ENCODE measurements at regions not wholly inside any gene's neighbourhood (a gene's known extent, or its start where the extent isn't known, plus 50 kb on each side); places are given as distances from the start of the nearest gene placed in this dataset.

DNA sequence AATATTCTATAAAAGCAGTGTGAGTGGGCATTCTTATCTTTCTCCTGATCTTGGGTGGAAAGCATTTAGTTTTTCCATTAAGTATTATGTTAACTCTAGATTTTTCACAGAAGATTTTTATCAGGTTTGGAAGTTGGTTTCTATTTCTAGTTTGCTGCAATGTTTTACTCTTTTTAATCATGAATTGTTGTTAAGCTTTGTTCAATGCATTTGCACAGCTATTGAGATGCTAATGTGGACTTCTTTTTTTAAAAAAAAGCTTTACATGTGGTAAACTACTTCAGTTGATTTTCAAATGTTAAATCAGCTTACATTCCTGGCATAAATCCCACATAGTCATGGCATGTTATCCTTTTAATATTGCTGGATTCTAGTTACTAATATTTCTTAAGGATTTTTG is 363.6 kb upstream of the NRP1 start:
- Histone ChIP-seq H3K4me2 (ENCODE audit: insufficient read depth, insufficient read length, low read length) (no peak overlapping the region), H2BK20ac (ENCODE audit: low read depth, low read length, poor library complexity, severe bottlenecking) (no peak overlapping the region), H3K79me2 (ENCODE audit: insufficient read depth, low read length) (no peaks in the 10 kb centered on the region)

More for the DNA sequence above, 363.6 kb upstream of the NRP1 start:
- H3K27ac ChIP-seq (ENCODE audit: insufficient read length, low read depth, low read length) = no peak overlapping the region
- H3K14ac ChIP-seq (ENCODE audit: insufficient read depth, low read length) = no peak overlapping the region
- H2BK15ac ChIP-seq (ENCODE audit: low read depth, low read length) = no peak overlapping the region
- no peaks in the 10 kb centered on the region; the same call in 1 of the 2 replicates for H3K4me1 ChIP-seq (ENCODE audit: insufficient read depth, low read length)
- peaks cover 16 to 22% of the 10 kb centered on the region in 2 experiments for H3K4me1 Mint-ChIP-seq
- no peak overlapping the region for H3T11ph ChIP-seq (ENCODE audit: low read length)
- no peak overlapping the region for H2BK12ac ChIP-seq (ENCODE audit: insufficient read length, low read depth, low read length)
- no peak overlapping the region for H4K5ac ChIP-seq (ENCODE audit: insufficient read length, low read depth, low read length)
- no peak overlapping the region for H2BK120ac ChIP-seq (ENCODE audit: low read depth, low read length, poor library complexity, severe bottlenecking)
- DNase-seq = no peak
- H3K23ac ChIP-seq (ENCODE audit: insufficient read length, low read depth, low read length) = no peak overlapping the region
- TF ChIP-seq, protein P1, sequence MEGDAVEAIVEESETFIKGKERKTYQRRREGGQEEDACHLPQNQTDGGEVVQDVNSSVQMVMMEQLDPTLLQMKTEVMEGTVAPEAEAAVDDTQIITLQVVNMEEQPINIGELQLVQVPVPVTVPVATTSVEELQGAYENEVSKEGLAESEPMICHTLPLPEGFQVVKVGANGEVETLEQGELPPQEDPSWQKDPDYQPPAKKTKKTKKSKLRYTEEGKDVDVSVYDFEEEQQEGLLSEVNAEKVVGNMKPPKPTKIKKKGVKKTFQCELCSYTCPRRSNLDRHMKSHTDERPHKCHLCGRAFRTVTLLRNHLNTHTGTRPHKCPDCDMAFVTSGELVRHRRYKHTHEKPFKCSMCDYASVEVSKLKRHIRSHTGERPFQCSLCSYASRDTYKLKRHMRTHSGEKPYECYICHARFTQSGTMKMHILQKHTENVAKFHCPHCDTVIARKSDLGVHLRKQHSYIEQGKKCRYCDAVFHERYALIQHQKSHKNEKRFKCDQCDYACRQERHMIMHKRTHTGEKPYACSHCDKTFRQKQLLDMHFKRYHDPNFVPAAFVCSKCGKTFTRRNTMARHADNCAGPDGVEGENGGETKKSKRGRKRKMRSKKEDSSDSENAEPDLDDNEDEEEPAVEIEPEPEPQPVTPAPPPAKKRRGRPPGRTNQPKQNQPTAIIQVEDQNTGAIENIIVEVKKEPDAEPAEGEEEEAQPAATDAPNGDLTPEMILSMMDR (conservative IDR thresholded peaks at IDR 0.05) = no peak
- H3K27me3 Mint-ChIP-seq (ENCODE audit: low read depth) = no peaks in the 10 kb centered on the region
- no peak overlapping the region for H3K9ac ChIP-seq (ENCODE audit: extremely low read depth, insufficient read length, low read length)
- no peak overlapping the region for H3K18ac ChIP-seq (ENCODE audit: insufficient read length, low read depth, low read length)
- no peaks in the 10 kb centered on the region for H3K27me3 ChIP-seq (ENCODE audit: insufficient read depth, low read length)
- peaks cover 21 to 25% of the 10 kb centered on the region in 2 experiments for H3K9me3 Mint-ChIP-seq
- no peak overlapping the region for H2AFZ ChIP-seq (ENCODE audit: low read length)
- H3K4me3 Mint-ChIP-seq = no peak overlapping the region; a peak in 1 of 5 replicates
- no peak overlapping the region for H2BK5ac ChIP-seq (ENCODE audit: insufficient read length, low read length)
- no peaks in the 10 kb centered on the region for H3K9me3 ChIP-seq (ENCODE audit: control insufficient read depth, low read depth, low read length)
- H2AK5ac ChIP-seq (ENCODE audit: insufficient read length, low read length) = no peak overlapping the region
- H3K27ac Mint-ChIP-seq = peak overlapping the region; percentile 97 to 98 (median 97); a peak in 6 of 7 replicates
- no peaks in the 10 kb centered on the region for H3K79me1 ChIP-seq (ENCODE audit: insufficient read depth, low read depth, low read length, poor library complexity, severe bottlenecking)
- no peaks in the 10 kb centered on the region for H3K23me2 ChIP-seq (ENCODE audit: insufficient read length, low read depth, low read length, poor library complexity, severe bottlenecking)
- no peak overlapping the region for H3K4ac ChIP-seq (ENCODE audit: low read depth, low read length)
- H4K8ac ChIP-seq (replicated peaks; ENCODE audit: insufficient read length, low read depth, low read length) = no peak overlapping the region
- H3K56ac ChIP-seq (ENCODE audit: insufficient read length, low read depth, low read length) = no peak overlapping the region
- H3K36me3 Mint-ChIP-seq (ENCODE audit: insufficient read depth in 1 of 3, low read depth in 3 of 3) = peaks cover 13 to 44% (median 26%) of the 10 kb centered on the region in 3 experiments
- no peaks in the 10 kb centered on the region for H4K20me1 ChIP-seq (ENCODE audit: control insufficient read depth, insufficient read depth, insufficient read length)
- H4K91ac ChIP-seq (ENCODE audit: insufficient read length, low read depth, low read length) = no peak overlapping the region

Measured in H9 (cell line).